ENCODE measurements at regions not wholly inside any gene's neighbourhood (a gene's known extent, or its start where the extent isn't known, plus 50 kb on each side); places are given as distances from the start of the nearest gene placed in this dataset.

GRCh38 chr17:71335212-71335611, 785.6 kb upstream of the SOX9 start:
- Mint-ChIP-seq H3K9me3 (no peaks in the 10 kb centered on the region), H3K27me3 (ENCODE audit: low read depth) (no peaks in the 10 kb centered on the region), H3K27ac (no peak overlapping the region), H3K4me3 (no peak overlapping the region), H3K4me1 (no peaks in the 10 kb centered on the region), H3K36me3 (no peaks in the 10 kb centered on the region)
- TF ChIP-seq, protein P1, sequence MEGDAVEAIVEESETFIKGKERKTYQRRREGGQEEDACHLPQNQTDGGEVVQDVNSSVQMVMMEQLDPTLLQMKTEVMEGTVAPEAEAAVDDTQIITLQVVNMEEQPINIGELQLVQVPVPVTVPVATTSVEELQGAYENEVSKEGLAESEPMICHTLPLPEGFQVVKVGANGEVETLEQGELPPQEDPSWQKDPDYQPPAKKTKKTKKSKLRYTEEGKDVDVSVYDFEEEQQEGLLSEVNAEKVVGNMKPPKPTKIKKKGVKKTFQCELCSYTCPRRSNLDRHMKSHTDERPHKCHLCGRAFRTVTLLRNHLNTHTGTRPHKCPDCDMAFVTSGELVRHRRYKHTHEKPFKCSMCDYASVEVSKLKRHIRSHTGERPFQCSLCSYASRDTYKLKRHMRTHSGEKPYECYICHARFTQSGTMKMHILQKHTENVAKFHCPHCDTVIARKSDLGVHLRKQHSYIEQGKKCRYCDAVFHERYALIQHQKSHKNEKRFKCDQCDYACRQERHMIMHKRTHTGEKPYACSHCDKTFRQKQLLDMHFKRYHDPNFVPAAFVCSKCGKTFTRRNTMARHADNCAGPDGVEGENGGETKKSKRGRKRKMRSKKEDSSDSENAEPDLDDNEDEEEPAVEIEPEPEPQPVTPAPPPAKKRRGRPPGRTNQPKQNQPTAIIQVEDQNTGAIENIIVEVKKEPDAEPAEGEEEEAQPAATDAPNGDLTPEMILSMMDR (IDR thresholded peaks at IDR 0.05; ENCODE audit: unreplicated experiment): no peak
- no peak for DNase-seq (ENCODE audit: low spot score in 2 of 2, unreplicated experiment in 2 of 2)

DNA sequence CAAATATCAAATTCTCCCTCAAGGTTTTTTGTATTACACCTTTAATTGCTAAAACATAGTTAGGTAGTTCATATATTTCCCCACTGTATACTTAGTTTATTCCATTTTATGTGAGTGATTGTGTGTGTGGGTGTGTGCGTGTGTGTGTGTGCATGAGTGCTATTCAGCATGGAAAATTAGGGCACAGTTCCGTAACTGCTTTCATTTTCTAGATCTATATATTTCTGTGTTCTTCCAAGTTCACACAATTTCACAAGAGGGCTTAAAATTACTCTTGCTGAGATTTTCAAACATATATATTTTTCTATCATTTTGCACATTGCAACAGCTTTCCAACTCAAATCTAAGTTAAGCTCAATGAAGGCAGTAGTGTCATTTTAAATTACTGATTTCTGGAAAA, 782.9 kb upstream of the SOX9 start:
- Mint-ChIP-seq H3K4me1 (no peaks in the 10 kb centered on the region), H3K4me3 (no peak overlapping the region), H3K27me3 (ENCODE audit: low read depth) (no peaks in the 10 kb centered on the region), H3K9me3 (no peaks in the 10 kb centered on the region), H3K36me3 (no peaks in the 10 kb centered on the region), H3K27ac (no peak overlapping the region)
- DNase-seq (ENCODE audit: low spot score in 2 of 2, unreplicated experiment in 2 of 2): no peak
- TF ChIP-seq, protein P1 (IDR thresholded peaks at IDR 0.05; ENCODE audit: unreplicated experiment): no peak

DNA sequence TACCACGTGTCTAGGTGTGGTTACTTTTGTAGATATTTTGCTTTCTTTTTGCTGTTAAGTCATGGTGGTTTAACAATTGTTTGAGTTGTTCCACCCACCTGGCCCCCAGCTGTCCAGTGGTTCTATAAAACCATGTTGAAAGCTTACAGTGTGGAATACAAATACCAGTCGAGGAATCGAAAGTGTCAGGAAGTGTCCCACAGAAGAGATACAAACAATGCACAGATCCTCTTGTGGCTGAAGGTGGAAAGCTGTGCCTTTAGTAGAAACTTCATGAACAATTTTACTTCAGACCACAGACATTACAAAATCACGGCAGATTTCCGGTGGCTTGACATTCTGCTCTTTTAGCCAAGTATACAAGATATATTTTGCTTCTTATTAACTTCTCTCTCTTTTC, 782.4 kb upstream of the SOX9 start:
- DNase-seq (ENCODE audit: low spot score in 2 of 2, unreplicated experiment in 2 of 2): no peak
- H3K36me3 Mint-ChIP-seq: no peaks in the 10 kb centered on the region

GRCh38 chr17:71339206-71339605, 781.6 kb upstream of the SOX9 start:
- Mint-ChIP-seq H3K9me3 (no peaks in the 10 kb centered on the region), H3K27me3 (ENCODE audit: low read depth) (no peaks in the 10 kb centered on the region), H3K36me3 (no peaks in the 10 kb centered on the region), H3K27ac (no peak overlapping the region), H3K4me1 (no peaks in the 10 kb centered on the region), H3K4me3 (no peak overlapping the region)
- TF ChIP-seq, protein P1 (IDR thresholded peaks at IDR 0.05; ENCODE audit: unreplicated experiment): no peak
- DNase-seq (ENCODE audit: low spot score in 2 of 2, unreplicated experiment in 2 of 2): no peak

More for the DNA sequence above, 782.4 kb upstream of the SOX9 start:
- Mint-ChIP-seq H3K4me1 (no peaks in the 10 kb centered on the region), H3K4me3 (no peak overlapping the region), H3K9me3 (no peaks in the 10 kb centered on the region), H3K27me3 (ENCODE audit: low read depth) (no peaks in the 10 kb centered on the region), H3K27ac (no peak overlapping the region)
- TF ChIP-seq, protein P1 (IDR thresholded peaks at IDR 0.05; ENCODE audit: unreplicated experiment): no peak

DNA sequence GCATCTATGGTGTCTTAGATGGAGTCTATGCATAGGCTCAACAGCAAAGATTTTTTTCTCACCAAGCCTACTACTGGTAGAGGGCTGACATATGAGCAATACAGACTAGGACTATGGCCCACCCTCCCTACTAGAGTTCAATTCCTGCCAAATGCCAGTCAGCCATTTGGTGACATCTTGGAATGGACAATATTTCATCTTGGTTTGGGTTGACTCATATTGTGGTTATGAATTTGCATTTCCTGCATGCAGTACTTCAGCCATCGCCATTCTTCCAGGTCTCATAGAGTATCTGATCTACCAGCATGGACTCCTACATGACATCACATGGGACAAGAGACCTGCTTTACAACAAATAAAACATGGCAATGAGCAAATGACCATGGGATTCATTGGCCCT, 778.1 kb upstream of the SOX9 start:
- no peak for DNase-seq (ENCODE audit: low spot score in 2 of 2, unreplicated experiment in 2 of 2)
- no peak overlapping the region for H3K27ac Mint-ChIP-seq
- TF ChIP-seq, protein P1 (IDR thresholded peaks at IDR 0.05; ENCODE audit: unreplicated experiment): no peak
- no peaks in the 10 kb centered on the region for H3K4me1 Mint-ChIP-seq
- no peak overlapping the region for H3K4me3 Mint-ChIP-seq
- H3K36me3 Mint-ChIP-seq: peaks cover 2% of the 10 kb centered on the region
- no peaks in the 10 kb centered on the region for H3K27me3 Mint-ChIP-seq (ENCODE audit: low read depth)
- peaks cover 3% of the 10 kb centered on the region for H3K9me3 Mint-ChIP-seq
